ENCODE measurements at regions not wholly inside any gene's neighbourhood (a gene's known extent, or its start where the extent isn't known, plus 50 kb on each side); places are given as distances from the start of the nearest gene placed in this dataset.

GRCh38 chr4:124907881-124908280 is 195.3 kb upstream of the ANKRD50 start:
- no peak for TF ChIP-seq EP300 (IDR thresholded peaks at IDR 0.05; ENCODE audit: borderline replicate concordance in 1 of 2, low read depth in 2 of 2, low read length in 2 of 2)
- TF ChIP-seq BRCA1 (IDR thresholded peaks at IDR 0.05; ENCODE audit: low read depth, low read length) = no peak
- no peak for TF ChIP-seq GABPA (IDR thresholded peaks at IDR 0.05; ENCODE audit: borderline replicate concordance, insufficient read depth, low read length)
- no peak for TF ChIP-seq ZNF274 (IDR thresholded peaks at IDR 0.05; ENCODE audit: borderline replicate concordance, extremely low read depth, low read length)
- no peak for TF ChIP-seq EZH2 (IDR thresholded peaks at IDR 0.05; ENCODE audit: low read depth, low read length, severe bottlenecking)
- no peak for TF ChIP-seq BACH1 (IDR thresholded peaks at IDR 0.05; ENCODE audit: low read length)
- no peak for TF ChIP-seq CTCF (IDR thresholded peaks at IDR 0.05; ENCODE audit: control extremely low read depth in 1 of 3, insufficient read depth in 1 of 3, low read depth in 1 of 3, low read length in 3 of 3)
- no peak for TF ChIP-seq RAD21 (IDR thresholded peaks at IDR 0.05 in 1 of 2, conservative IDR thresholded peaks at IDR 0.05 in 1 of 2; ENCODE audit: low read depth in 2 of 2, low read length in 2 of 2)
- no peak for TF ChIP-seq RBBP5 (IDR thresholded peaks at IDR 0.05; ENCODE audit: borderline replicate concordance, low read depth, low read length)
- no peak for TF ChIP-seq CEBPB (IDR thresholded peaks at IDR 0.05; ENCODE audit: low read depth, low read length)
- no peak for TF ChIP-seq POLR2A (IDR thresholded peaks at IDR 0.05; ENCODE audit: control extremely low read depth in 1 of 2, low read depth in 2 of 2, low read length in 2 of 2)

All from H1 (cell line).